ENCODE measurements at regions not wholly inside any gene's neighbourhood (a gene's known extent, or its start where the extent isn't known, plus 50 kb on each side); places are given as distances from the start of the nearest gene placed in this dataset.

DNA sequence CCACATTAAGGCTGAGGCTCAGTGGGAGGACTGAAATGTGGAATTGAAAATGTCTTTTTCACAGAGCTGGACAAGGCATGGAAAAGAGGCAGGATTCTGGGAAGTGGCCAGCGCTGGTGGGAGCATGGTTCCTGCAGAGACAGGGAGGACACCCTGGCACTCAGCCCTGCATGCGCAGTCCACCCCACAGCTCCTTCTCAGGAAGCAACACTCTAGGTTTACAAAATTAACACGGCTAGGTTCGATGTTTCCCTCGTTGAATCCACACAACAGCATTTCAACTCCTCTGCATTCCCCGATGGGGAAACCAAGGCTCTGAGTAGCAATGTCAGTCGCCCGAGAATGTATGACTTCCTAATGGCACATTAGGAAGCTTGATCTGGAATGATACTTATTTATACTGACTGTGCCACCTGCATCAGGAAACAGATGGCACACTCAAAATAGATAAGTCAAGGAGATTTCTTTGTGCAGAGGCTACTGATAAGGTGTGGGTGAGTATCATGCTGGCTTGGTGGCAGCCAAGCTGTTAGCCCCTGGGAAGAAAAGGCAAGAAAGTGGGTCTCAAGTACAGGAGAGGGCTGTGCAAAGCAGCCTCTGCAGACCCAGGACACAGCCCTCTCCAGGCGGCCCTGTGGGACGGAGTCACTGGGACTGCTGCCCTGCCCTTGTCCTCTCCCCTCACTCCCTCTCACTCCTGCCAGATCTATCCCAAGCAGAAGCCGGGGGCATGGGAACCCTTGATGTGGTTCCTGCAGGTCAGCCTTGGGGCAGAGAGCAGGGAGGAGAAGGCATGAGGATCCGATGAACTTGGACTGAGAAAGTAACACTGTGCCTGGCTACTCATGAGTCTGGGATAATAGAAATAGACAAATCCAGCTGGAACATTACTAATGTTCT is 158.4 kb upstream of the FHL2 start:
- no peak overlapping the region for H3K4me2 ChIP-seq (ENCODE audit: low read depth, low read length)
- in situ Hi-C loops (cut with MboI; ENCODE audit: low sequenced_read_pairs) (no loop called here), intact Hi-C loops (cut with micrococcal nuclease) (no loop called here), dilution Hi-C loops (cut with HindIII; ENCODE audit: low sequenced_read_pairs, unreplicated experiment) (no loop called here)
- H3K14ac ChIP-seq (replicated peaks; ENCODE audit: low read depth, low read length), result no peak overlapping the region
- POLR2A ChIA-PET (ENCODE audit: unreplicated experiment), result no interaction called here
- H3K79me1 ChIP-seq (ENCODE audit: low read depth in 1 of 2, low read length in 2 of 2), result no peaks in the 10 kb centered on the region
- ATAC-seq (ENCODE audit: low read depth) (no peak), DNase-seq (no peak)
- 0 out of 2 replicates have a peak overlapping the region, but pooled peaks have one; percentile 49 for H3K23ac ChIP-seq (ENCODE audit: low read depth, low read length)
- H4K5ac ChIP-seq (ENCODE audit: low read depth, low read length), result no peak overlapping the region
- H2AFZ ChIP-seq (replicated peaks; ENCODE audit: low read length, poor library complexity), result no peak overlapping the region
- no peak overlapping the region for H3K4me3 ChIP-seq (ENCODE audit: insufficient read depth, low read depth, low read length)
- H2BK120ac ChIP-seq (ENCODE audit: low read depth, low read length), result no peak overlapping the region
- H2AK9ac ChIP-seq (replicated peaks; ENCODE audit: low read depth, low read length, poor library complexity), result no peak overlapping the region
- no peak overlapping the region for H3K27ac ChIP-seq (ENCODE audit: insufficient read depth, low read length)
- H2AK5ac ChIP-seq (ENCODE audit: low read depth, low read length), result no peak overlapping the region
- no peaks in the 10 kb centered on the region for H3K36me3 ChIP-seq (ENCODE audit: control insufficient read depth, insufficient read depth, low read length)
- H4K91ac ChIP-seq (ENCODE audit: insufficient read depth, low read depth, low read length), result no peak overlapping the region
- no peak overlapping the region for H3K18ac ChIP-seq (ENCODE audit: low read depth, low read length)
- H3K9me3 ChIP-seq (ENCODE audit: control insufficient read depth, insufficient read depth, low read length), result no peaks in the 10 kb centered on the region; the same call in 1 of the 2 replicates
- H3K4ac ChIP-seq (ENCODE audit: low read depth, low read length), result no peak overlapping the region
- CTCF ChIA-PET, result no interaction called here
- H3K9me1 ChIP-seq (ENCODE audit: insufficient read depth, low read length), result no peaks in the 10 kb centered on the region
- no peak overlapping the region for H2BK15ac ChIP-seq (ENCODE audit: low read depth, low read length)
- H3K27me3 ChIP-seq (ENCODE audit: control insufficient read depth, insufficient read depth, low read length), result peaks cover 61% of the 10 kb centered on the region
- H2BK5ac ChIP-seq (ENCODE audit: low read depth, low read length, poor library complexity, severe bottlenecking), result no peak overlapping the region
- no peak for TF ChIP-seq ELK1 (IDR thresholded peaks at IDR 0.05; ENCODE audit: borderline replicate concordance, low read depth, low read length)
- TF ChIP-seq POLR2A (IDR thresholded peaks at IDR 0.05; ENCODE audit: low read depth, low read length), result no peak
- WGBS, 2 experiments (ENCODE audit: extremely low coverage in 2 of 2, insufficient read length in 1 of 2), result 76% methylated on average over 5 of the region's 12 CpGs; no CpG with 5 or more reads in 1 of the 2 experiments
- no peak overlapping the region for H2BK20ac ChIP-seq (ENCODE audit: low read depth, low read length)
- no TSS peak for BruUV-seq (replicated peaks)
- H3K4me1 ChIP-seq (ENCODE audit: control insufficient read depth, insufficient read depth, low read length), result no peaks in the 10 kb centered on the region
- no peak overlapping the region for H4K8ac ChIP-seq (ENCODE audit: low read depth in 2 of 2, low read length in 2 of 2)
- no peaks in the 10 kb centered on the region for H4K20me1 ChIP-seq (ENCODE audit: insufficient read depth, low read length)
- no peak overlapping the region for H3K9ac ChIP-seq (ENCODE audit: low read depth, low read length)
- H3K56ac ChIP-seq (ENCODE audit: extremely low read depth, insufficient read depth, low read length), result no peak overlapping the region
